ENCODE measurements at regions not wholly inside any gene's neighbourhood (a gene's known extent, or its start where the extent isn't known, plus 50 kb on each side); places are given as distances from the start of the nearest gene placed in this dataset.

DNA sequence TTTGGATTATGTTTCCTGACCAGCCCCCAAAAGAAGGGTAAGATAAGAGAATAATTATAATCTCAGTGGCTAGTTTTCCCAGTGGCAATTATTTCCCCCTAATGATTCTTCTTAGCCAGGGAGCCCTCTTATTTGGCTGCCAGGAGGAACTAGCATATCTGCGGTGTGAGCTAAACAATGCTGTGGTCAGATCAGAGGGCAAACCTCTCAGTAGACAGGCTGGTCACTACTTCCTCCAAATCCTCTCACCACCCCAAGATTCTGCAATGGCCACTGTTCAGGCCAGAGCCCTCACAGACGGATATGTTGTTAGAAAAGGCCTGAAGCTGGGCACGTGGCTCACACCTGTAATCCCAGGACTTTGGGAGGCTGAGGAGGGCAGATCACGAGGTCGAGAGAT is 273.4 kb upstream of the SASH1 start:
- DNase-seq: no peak

DNA sequence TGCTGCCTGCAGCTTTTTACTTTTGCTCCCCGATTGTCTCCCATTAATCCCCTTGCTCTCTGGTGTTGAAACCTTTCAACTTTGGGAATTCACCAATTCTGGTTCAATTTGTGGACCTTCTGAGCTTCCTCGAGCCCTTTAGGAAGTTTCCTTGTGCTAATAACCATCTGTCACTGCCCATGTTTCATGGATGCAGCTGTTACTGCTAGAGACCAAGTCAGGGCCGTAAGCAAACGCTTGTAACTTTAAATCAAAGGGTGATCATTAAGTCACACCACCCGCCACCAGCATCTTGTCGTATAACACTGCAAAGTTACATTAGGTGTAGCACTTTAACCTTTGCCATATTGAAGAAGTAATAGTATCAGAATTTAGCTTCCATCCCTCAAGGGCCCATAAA is 268.3 kb upstream of the SASH1 start:
- DNase-seq: no peak

DNA sequence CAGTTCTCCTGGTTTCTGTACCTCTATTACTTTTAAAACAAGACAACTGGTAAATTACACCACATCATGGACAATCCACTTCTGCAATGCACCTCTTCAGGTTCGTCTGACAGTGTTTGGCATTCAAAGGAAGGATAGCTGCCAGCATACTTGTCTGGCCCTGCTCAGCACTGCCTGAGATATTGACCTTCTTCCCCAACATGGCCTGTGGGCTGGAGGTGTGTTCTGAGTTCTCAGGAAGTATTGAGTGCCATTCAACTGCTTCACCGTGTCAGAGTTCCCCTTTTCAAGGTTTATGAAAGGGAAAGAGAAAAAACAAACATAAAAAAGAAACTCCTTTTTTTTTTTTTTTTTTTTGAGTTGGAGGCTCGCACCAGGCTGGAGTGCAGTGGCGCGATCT is 267.9 kb upstream of the SASH1 start:
- DNase-seq: no peak

DNA sequence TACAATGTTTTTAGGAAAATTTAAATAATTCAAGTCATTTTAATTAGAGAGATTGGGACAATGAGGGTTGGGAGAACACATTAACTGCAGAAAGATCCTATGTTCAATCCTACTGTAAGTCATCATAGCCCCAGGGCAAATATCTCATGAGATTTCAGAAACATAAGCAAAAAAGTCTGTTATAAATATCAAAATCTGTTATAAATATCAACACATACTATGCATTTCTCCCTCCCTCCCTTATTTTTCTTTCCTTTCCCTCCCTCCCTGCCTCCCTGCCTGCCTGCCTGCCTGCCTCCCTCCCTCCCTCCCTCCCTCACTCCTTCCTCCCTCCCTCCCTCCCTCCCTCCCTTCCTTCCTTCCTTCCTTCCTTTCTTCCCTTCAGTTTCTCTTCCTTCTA is 267.3 kb upstream of the SASH1 start:
- DNase-seq: no peak

DNA sequence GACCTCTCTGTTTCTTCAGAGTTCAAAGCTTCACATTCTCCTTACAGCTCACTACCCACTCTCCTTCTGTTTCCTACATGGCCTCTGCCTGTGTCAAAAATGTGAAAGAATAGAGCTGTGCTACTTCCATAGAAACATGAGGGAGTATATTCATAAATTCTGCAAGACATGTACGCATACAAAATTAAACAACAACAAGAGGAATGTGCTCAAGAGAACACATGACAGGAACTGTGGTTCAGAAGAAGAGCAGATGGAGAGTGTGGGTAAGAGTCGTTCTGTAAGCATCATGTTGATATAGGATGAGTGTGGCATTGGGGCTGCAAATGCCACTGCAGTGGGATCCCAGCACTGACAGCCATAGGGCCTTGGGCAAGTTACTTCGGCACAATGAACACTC is 266.6 kb upstream of the SASH1 start:
- DNase-seq: no peak

DNA sequence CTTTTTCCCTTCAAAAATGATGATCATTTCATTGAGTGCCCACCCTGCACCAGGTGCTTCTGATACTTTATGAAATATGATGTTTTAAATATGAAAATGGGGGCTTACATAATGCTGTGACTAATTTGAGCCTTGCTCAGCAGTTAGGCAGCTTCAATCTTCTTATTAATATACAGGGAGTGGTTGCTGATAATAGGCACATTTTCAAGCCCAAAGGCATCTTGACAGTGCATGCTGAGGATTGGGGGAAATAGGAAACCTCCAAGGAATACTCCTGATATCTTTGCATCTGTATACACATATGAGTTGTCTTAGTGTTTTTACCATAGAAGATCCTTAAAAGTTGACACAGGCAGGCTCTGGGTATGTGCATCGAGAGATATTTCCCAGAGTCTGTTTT is 262.3 kb upstream of the SASH1 start:
- no peak for DNase-seq

DNA sequence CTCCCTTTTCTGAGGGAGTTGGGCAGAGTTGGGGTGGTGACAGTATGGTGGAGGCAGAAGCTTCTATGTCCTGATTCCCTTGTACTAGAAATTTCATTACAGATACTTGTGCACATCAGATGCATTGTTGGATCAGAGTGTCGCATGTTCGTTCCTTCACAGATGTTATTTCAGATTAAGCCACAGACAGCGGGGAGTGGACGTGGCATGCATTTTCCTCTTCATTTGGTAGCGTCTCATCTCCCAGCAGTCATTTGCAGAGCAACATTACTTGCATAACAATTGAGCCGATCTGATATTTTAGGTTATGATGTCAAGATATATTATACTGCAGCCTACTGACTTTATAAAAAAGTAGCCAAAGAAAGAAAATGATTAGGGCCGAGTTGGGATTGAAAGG is 261.6 kb upstream of the SASH1 start:
- DNase-seq: no peak

DNA sequence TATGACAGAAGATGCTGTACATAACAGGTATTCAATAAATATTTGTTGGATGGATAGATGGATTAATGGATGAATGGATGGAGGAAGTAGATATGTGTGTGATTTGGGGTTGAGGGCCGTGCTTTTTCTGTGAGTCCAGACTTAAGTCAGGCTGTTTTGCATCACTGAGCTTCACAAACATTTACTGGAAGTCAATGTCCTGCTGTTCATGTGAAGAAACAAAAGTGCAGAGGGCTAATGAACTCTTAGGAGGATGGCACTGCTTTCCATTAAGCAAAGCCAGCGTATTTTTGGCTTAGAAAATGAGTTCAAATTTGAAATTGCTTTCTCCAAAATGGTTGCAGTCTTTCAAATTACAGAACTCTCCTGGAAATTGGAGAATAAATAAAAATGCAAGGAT is 260.6 kb upstream of the SASH1 start:
- no peak for DNase-seq

DNA sequence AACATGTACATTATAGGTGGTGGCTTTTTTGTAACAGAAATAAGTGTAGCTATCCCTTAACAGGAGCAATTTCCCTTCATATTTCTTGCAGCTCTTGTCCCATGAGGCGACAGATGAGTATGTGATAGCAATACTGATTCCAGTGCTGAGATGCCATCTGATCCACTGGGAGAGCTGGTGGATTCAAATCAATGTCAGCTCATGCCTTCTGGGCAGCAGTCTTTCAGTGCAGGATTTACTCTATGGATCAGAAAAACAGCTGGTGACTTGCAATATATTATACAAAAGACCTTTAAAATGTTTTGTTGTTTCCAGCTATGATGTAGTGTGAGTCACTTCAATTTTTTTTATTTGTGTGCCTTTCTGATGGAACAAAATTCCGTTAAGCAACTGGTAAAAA is 259.9 kb upstream of the SASH1 start:
- DNase-seq: no peak

DNA sequence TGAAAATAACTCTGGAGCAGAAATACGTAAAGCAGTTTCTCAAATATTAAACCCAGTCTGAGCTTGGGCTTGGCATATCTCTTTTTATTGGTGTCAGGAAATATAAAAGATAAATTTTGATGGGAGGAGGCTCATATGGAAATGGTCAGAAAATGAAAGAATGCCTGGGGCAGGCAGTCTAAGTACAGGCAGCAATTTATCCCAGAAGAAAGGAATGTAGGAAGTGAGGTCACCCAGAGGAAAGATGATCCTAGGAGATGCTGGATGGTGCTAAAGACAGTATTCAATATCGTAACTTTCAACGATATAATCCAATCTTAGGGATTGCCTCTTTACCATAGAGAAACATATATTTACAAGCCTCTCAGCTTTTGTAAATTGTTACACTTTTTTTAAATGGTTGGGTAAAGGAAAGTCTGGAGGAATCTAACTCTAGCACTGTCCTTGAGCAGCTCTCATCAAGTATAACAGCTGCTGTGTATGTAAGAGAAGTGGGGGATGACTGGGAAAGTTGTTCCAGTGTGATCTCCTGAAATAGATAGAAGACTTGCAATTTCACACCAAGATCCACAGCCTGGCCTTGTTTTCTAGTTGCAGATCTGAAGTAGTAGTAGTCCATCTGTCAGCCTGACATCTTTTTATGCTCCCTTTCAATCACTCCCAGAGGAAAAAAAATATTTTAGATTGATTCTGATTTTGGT is 256.9 kb upstream of the SASH1 start:
- no peak for DNase-seq

DNA sequence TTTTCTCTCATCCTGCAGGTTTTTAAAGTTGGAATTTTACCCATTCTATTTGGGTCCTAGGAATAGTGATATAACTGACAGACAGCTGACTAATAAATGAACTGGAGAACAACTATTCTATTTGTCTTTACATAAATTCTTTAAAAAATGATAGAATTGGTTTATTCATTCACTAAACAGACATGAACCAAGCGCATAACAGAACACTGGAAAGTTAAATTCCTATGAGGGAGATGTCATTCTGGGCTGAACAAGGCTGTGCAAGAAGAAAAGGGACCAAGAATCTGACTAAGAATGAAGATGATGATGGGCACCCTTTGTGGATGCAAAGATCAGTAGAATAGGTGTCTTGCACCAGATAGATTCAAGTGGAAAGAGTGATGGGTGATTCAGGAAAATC is 256.3 kb upstream of the SASH1 start:
- DNase-seq: no peak

DNA sequence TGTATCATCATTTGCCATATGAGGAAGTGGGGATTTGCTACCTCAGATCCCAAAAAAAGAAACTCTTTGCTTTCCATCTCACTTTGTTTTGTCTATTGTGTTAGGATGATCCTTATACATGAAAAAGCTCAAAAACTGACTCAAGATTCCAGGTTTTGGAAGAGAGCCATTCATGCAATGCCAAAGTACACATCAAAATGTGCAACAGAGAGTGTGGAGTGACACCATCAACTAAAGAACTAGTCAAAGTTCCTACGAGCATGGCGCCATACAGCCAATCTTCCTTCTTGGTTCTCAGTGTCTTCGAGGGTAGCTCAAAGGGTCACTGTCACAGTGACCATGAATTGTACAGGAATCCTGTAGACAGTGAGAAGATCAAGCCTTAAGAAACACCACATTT is 255.8 kb upstream of the SASH1 start:
- DNase-seq: no peak

DNA sequence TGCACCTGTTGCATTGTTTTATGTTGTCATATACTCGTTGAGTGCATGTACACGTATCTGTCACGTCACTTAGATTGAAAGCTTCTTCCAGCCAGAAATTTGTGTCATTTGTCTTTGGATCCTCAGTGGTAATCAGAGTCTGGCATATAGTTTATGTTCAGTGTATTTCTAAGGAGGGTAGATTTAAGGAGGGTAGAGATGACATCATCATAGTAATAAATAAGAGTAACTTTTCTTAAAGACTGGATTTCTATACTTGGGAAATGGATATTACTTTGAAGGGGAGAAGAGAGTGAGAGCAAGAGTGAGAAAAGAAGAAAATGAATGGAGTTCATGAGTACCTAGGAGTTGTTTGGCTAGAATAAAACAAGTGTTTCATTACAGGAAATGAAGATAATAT is 255.0 kb upstream of the SASH1 start:
- DNase-seq: no peak

DNA sequence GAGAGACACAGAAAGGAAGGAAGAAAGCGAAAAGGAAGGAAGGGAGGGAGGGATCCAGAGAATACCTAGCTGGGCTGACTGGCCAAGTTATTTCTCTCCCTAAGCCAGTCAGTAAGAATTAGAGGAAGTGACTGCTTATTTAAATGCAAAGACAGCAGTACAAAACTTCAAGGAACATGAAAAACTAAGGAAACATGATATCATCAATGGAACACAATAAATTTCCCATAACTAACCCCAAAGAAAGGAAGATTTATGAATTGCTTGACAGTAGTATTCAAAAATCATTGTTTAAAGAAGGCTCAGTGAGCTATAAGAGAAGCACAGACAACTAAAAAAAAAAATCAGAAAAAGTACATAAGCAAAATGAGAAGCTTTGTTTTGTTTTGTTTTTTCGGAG is 252.3 kb upstream of the SASH1 start:
- DNase-seq: no peak

DNA sequence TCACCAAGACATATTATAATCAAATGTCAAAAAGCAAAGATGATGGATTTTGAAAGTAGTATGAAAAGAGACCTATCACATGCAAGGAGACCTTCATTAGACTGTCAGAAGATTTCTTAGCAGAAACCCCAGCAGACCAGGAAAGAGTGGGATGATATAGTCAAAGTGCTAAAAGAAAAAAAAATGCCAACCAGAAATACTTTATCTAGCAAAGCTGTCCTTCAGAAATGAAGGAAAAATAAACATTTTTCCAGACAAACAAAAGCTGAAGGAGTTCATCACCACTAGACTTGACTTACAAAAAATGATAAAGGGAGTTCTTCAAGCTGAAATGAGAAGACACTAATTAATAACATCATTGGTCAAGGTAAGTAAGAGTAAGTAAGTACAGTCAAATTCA is 251.2 kb upstream of the SASH1 start:
- DNase-seq: no peak

DNA sequence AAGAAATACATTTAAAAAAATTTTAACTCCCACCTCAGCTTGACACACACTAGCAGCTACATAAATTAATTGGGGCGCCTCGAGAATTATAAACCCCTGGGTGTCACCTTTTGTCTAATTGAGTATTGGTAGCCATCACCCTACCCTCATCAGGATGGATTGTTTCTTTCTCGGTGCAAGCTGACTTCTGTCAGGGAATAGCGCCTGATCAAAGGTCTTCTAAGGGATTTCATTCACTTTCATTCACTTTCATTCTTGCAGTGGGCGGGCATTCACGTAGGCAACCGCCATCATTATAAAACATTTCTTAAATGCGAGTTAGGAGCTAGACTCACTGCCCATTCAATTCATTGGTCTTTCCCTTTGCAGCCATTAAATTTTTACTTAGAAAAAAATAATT is 239.2 kb upstream of the SASH1 start:
- no peak for DNase-seq

DNA sequence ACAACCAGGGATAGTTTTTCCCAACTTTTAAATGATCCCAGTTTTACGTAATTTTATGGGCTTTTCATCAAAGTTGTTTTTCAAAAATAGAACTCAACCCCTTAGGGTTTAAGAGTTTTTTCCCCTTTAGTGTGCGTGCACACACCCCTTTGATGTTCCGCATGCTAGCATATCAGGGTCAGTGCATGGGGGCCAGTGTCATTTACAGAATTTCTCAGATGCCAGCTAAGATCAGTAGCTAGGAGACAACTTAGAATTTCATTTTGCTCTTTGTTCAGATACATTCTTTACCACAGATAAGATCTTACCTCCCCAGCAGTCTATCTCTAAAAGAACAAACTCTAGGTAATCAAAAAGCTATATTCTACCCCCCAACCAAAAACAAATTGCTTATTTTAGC is 238.5 kb upstream of the SASH1 start:
- no peak for DNase-seq

DNA sequence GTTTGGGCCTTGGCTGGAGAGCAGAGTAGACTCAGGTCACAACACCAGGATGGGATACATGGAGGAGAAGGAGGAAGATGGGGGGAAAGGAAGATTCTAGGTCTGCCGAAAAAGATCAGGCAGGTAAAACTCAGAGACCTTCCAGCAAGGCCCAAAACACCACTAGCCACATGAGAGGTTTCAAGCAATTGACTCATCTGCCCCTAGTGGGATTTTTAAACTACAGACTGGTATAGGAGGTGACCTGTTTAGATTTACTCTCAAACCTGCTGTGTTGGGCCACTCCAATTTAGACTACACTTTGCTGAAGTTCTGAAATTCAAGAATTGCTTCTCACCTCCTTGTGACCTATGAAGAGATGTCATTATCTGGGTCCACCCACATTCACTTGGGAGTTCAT is 236.9 kb upstream of the SASH1 start:
- DNase-seq: no peak

DNA sequence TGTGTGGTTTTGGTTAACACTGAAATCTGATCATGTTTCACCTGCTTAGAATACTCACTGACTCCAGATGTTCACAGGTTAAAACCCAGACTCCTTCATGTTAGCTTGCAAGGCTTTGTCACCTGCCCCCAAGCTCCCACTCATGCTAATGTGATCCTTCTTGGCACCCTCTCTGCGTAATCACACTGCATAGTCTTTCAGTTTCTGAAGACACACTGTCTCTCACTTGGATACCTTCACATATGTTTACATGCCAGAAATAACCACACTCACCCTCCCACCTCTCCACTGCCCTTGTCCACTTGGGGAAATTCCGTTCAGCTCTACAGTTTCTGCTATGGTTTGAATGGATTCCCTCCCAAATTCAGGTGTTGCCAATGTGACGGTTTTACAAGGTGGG is 234.7 kb upstream of the SASH1 start:
- DNase-seq: no peak

DNA sequence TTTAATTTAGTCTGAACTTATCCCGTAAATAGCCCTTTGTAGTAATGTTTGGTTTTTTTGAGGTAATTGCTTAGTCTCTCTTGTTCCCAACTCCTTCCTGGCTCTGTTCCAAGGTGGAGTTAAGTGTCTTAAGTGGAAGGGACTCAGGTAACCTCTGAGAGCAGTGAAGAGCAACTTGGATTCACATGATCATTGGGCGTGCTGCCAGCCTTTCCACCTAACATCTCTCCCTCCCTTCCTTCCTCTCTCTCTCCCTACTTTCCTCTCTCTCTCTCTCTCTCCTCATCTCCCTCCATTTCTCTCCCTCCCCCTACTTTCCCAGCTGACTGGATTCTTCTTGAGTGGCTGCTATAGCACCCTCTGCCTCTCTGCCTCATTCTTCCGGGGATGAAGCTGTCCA is 232.9 kb upstream of the SASH1 start:
- no peak for DNase-seq

DNA sequence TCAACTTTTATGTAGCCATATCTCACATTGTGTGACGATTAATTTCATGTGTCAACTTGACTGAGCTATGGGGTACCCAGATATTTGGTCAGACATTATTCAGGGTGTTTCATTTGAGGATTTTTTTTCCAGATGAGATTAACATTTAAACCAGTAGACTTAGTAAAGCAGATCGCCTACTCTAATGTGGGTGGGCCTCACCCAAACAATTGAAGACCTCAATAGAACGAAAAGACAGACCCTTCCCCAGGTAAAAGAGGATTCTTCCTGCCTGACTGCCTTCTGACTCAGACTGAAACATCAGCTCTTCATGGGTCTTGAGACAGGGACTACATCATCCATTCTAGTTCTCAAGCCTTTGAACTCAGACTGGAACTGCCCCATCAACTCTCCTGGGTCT is 231.7 kb upstream of the SASH1 start:
- DNase-seq: no peak

DNA sequence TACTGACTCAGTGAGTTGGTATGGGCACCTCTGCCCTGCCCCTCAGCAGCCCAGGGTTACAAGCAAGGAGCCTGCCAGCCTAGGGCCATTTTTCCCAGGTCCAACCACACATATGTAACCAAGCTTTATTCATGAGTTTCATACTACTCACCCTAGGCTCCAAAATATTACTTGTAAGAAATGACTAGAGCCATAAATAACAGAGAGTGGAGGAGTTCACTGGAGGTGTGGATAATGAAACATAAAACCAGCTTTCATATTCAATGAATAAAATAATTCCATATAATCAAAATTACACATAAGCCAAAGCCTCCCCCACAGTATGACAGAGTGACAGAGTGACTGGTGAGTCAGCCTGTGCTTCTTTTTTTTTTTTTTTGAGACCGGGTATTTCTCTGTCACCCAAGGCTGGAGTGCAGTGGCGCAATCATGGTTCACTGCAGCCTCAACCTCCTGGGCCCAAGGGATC is 229.8 kb upstream of the SASH1 start:
- DNase-seq: no peak

DNA sequence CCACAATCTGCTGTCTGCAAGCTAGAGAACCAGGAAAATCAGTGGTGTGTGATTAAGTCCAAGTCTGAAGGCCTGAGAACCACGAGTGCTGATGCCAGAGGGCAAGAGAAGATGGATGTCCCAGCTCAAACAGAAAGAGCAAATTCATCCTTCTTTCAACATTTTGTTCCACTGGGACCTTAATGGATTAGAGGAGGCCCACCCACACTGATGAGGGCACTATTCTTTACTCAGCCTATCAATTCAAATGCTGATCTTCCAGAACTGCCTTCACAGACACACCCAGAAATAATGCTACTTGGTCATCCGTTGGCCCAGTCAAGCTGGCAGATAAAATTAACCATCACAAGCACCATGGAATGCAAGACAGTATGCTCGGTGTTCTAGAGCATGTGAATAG is 226.6 kb upstream of the SASH1 start:
- DNase-seq: no peak

DNA sequence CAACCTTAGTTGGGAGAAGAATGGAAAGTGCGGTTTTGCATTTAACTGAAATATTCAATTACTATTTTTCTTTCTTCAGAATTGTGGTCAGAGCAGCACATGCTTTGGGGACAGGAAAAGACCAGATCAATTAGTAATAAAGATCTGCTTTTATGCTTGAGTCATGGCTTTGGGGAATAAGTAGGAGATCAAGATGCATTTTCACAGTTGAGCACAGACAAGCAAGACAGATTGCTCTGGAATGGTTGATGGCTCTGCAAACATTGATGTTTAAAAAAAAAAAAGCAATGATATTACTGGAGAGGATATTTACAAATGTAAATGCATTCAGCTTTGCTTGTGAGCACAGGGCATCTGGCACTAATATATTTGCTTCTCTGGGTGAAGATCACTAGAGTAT is 224.4 kb upstream of the SASH1 start:
- no peak for DNase-seq

DNA sequence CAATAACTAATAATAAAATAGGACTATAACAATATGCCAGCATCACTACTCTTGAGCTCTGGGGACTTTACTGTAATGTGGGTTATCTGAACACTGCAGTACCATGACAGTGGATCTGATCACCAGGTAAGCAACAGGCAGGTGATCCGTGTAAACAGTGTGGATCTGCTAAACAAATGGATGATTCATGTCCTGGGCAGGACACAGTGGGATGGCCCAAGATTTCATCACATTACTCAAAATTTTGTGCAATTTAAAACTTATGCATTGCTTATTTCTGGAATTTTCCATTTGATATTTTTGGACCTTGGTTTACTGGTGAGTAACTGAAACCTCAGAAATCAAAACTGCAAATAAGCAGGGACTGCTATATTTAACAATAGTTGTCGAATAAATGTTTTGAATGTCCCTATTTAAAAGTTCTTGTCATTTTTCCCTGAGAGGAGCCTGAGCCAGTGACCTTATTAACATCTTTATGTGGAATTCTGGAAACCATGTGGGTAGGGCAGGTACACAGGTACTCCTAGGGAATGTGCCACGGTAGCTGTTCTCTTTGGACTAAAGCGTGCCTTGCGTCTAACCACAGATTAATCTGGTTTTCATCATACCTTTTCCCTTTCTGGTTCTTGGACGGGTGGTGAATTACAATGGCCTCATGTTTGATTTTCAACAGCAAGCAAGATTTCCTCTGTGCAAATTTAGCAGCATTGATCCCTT is 214.5 kb upstream of the SASH1 start:
- no peak for DNase-seq

Data from midbrain (tissue), 1 donor.